IMR-90 (cell line): ENCODE measurements at regions not wholly inside any gene's neighbourhood (a gene's known extent, or its start where the extent isn't known, plus 50 kb on each side); places are given as distances from the start of the nearest gene placed in this dataset.

Source experiments
- ATAC-seq: fragments of 200-7000 bp; cut with Tn5 transposase; 2 replicates; pipeline ENCODE4 v1.9.1; 2020; ENCODE audit warnings: low read depth, mild to moderate bottlenecking, moderate library complexity
- BruUV-seq: library from RNA; stranded (reverse); fragments of 400-500 nt; replicated peaks from 2 replicates; lab custom pipeline; 2021; lab: Mats Ljungman, UMichigan
- CTCF ChIA-PET: fragments of 300-600 bp; formaldehyde crosslinking; extraction: SDS; loops from one replicate; lab custom pipeline; 2021; ENCODE audit warnings: antibody characterized with exemption; lab: Yijun Ruan, JAX
- POLR2A ChIA-PET: fragments of 300-600 bp; sonication (Branson Sonifier 250); formaldehyde crosslinking; loops from one replicate; lab custom pipeline; 2022; ENCODE audit warnings: antibody characterized with exemption; ENCODE audit not compliant: unreplicated experiment; lab: Charles Lee
- DNase-seq: peaks from one replicate; pipeline ENCODE4 v3.0.0; 2013
- H2AFZ ChIP-seq: replicated peaks from 2 replicates; pipeline ENCODE3; 2013; ENCODE audit warnings: low read length, mild to moderate bottlenecking; ENCODE audit not compliant: poor library complexity
- H2AK5ac ChIP-seq: 2 replicates; pipeline ENCODE4 v1.6.1; 2013; ENCODE audit warnings: low read depth, low read length, inconsistent platforms
- H2AK9ac ChIP-seq: replicated peaks from 2 replicates; pipeline ENCODE3; 2013; ENCODE audit warnings: mild to moderate bottlenecking, low read depth, low read length, moderate library complexity; ENCODE audit not compliant: poor library complexity
- H2BK120ac ChIP-seq: 2 replicates; pipeline ENCODE4 v1.6.1; 2013; ENCODE audit warnings: low read depth, low read length, inconsistent platforms
- H2BK15ac ChIP-seq: 3 replicates; pipeline ENCODE4 v1.6.1; 2013; ENCODE audit warnings: low read depth, low read length, inconsistent platforms
- H2BK20ac ChIP-seq: 2 replicates; pipeline ENCODE4 v1.6.1; 2013; ENCODE audit warnings: low read depth, mild to moderate bottlenecking, inconsistent platforms, low read length, moderate library complexity
- H2BK5ac ChIP-seq: 2 replicates; pipeline ENCODE4 v1.6.1; 2013; ENCODE audit warnings: mild to moderate bottlenecking, low read depth, low read length, inconsistent platforms; ENCODE audit not compliant: poor library complexity, severe bottlenecking
- H3K14ac ChIP-seq: replicated peaks from 2 replicates; pipeline ENCODE4 v1.6.1; 2013; ENCODE audit warnings: low read depth, low read length, inconsistent platforms
- H3K18ac ChIP-seq: 2 replicates; pipeline ENCODE4 v1.6.1; 2013; ENCODE audit warnings: low read depth, low read length, control low read depth
- H3K23ac ChIP-seq: 2 replicates; pipeline ENCODE4 v1.6.1; 2013; ENCODE audit warnings: low read depth, low read length, inconsistent platforms
- H3K27ac ChIP-seq: 2 replicates; pipeline ENCODE4 v1.5.1; 2013; ENCODE audit warnings: mild to moderate bottlenecking, control low read depth, low read length; ENCODE audit not compliant: insufficient read depth
- H3K27me3 ChIP-seq: 2 replicates; pipeline ENCODE4 v1.6.1; 2013; ENCODE audit warnings: low read length; ENCODE audit not compliant: control insufficient read depth, insufficient read depth
- H3K36me3 ChIP-seq: 2 replicates; pipeline ENCODE4 v1.6.1; 2013; ENCODE audit warnings: low read length, mixed read lengths; ENCODE audit not compliant: control insufficient read depth, insufficient read depth
- H3K4ac ChIP-seq: 2 replicates; pipeline ENCODE4 v1.6.1; 2013; ENCODE audit warnings: low read depth, low read length, inconsistent platforms
- H3K4me1 ChIP-seq: 2 replicates; pipeline ENCODE4 v1.6.1; 2013; ENCODE audit warnings: low read length, mixed read lengths; ENCODE audit not compliant: control insufficient read depth, insufficient read depth
- H3K4me2 ChIP-seq: 2 replicates; pipeline ENCODE4 v1.6.1; 2013; ENCODE audit warnings: low read depth, mild to moderate bottlenecking, control low read depth, low read length, moderate library complexity
- H3K4me3 ChIP-seq: 2 replicates; pipeline ENCODE4 v1.5.1; 2013; ENCODE audit warnings: low read depth, mild to moderate bottlenecking, control low read depth, low read length, moderate library complexity; ENCODE audit not compliant: insufficient read depth
- H3K56ac ChIP-seq: 2 replicates; pipeline ENCODE4 v1.6.1; 2013; ENCODE audit warnings: low read length, inconsistent platforms; ENCODE audit not compliant: insufficient read depth; ENCODE audit errors: extremely low read depth
- H3K79me1 ChIP-seq, 2 experiments: 2 replicates each; pipeline ENCODE4 v1.6.1; 2013; ENCODE audit warnings: low read length in 2 of 2, inconsistent platforms in 1 of 2, low read depth in 1 of 2
- H3K9ac ChIP-seq: 2 replicates; pipeline ENCODE4 v1.6.1; 2013; ENCODE audit warnings: low read depth, low read length, control low read depth
- H3K9me1 ChIP-seq: 2 replicates; pipeline ENCODE4 v1.6.1; 2013; ENCODE audit warnings: low read length, inconsistent platforms; ENCODE audit not compliant: insufficient read depth
- H3K9me3 ChIP-seq: 2 replicates; pipeline ENCODE4 v1.6.1; 2013; ENCODE audit warnings: low read length; ENCODE audit not compliant: control insufficient read depth, insufficient read depth
- H4K20me1 ChIP-seq: 2 replicates; pipeline ENCODE4 v1.6.1; 2013; ENCODE audit warnings: low read length, inconsistent platforms; ENCODE audit not compliant: insufficient read depth
- H4K5ac ChIP-seq: 2 replicates; pipeline ENCODE4 v1.6.1; 2013; ENCODE audit warnings: mild to moderate bottlenecking, low read depth, low read length, control low read depth
- H4K8ac ChIP-seq, 2 experiments: 2 replicates each; pipeline ENCODE4 v1.6.1; 2013; ENCODE audit warnings: low read depth in 2 of 2, low read length in 2 of 2, control low read depth in 1 of 2, inconsistent platforms in 1 of 2
- H4K91ac ChIP-seq: 2 replicates; pipeline ENCODE4 v1.6.1; 2013; ENCODE audit warnings: low read depth, low read length, inconsistent platforms; ENCODE audit not compliant: insufficient read depth
- CEBPB ChIP-seq: IDR thresholded peaks from 2 replicates; pipeline ENCODE4 v1.6.1; 2012; ENCODE audit warnings: low read depth, low read length, improper control_type of control experiment
- CTCF ChIP-seq: conservative IDR thresholded peaks from 2 replicates; pipeline ENCODE4 v1.5.1; 2012; ENCODE audit warnings: mild to moderate bottlenecking, low read depth, low read length, improper control_type of control experiment
- MAFK ChIP-seq: IDR thresholded peaks from 2 replicates; pipeline ENCODE4 v1.6.1; 2012; ENCODE audit warnings: low read depth, low read length, improper control_type of control experiment
- MAZ ChIP-seq: IDR thresholded peaks from 2 replicates; pipeline ENCODE4 v1.6.1; 2012; ENCODE audit warnings: low read depth, mild to moderate bottlenecking, low read length, improper control_type of control experiment, moderate library complexity, borderline replicate concordance
- RCOR1 ChIP-seq: IDR thresholded peaks from 2 replicates; pipeline ENCODE4 v1.6.1; 2012; ENCODE audit warnings: mild to moderate bottlenecking, low read length, improper control_type of control experiment; ENCODE audit not compliant: insufficient replicate concordance
- RFX5 ChIP-seq: IDR thresholded peaks from 2 replicates; pipeline ENCODE4 v1.8.0; 2012; ENCODE audit warnings: low read depth, mild to moderate bottlenecking, low read length, moderate library complexity
- WGBS, 2 experiments: methylation state at CpG; one replicate each; pipeline versions ENCODE4 v1.1.5 to v1.1.7; 2013; ENCODE audit warnings: missing lambda C conversion rate in 2 of 2; ENCODE audit not compliant: insufficient read length in 1 of 2; ENCODE audit errors: extremely low coverage in 2 of 2; 5-methylcytosine and 5-hydroxymethylcytosine counted together
- dilution Hi-C: fragments of 300-500 bp; cut with HindIII; formaldehyde crosslinking; loops from one replicate; pipeline ENCODE4 v1.14.3; 2018; ENCODE audit warnings: low sequenced_read_pairs; ENCODE audit not compliant: unreplicated experiment
- in situ Hi-C: fragments of 300-500 bp; cut with MboI; formaldehyde crosslinking; loops from 3 replicates; pipeline ENCODE4 v1.14.3; 2019; ENCODE audit warnings: low sequenced_read_pairs, inconsistent platforms, mixed read lengths
- intact Hi-C: fragments of 100-400 bp; cut with micrococcal nuclease; formaldehyde crosslinking; loops from 2 replicates; pipeline ENCODE4 v1.10.0; 2022

- Histone ChIP-seq H3K18ac (no peak overlapping the region), H2BK5ac (no peak overlapping the region), H3K56ac (no peak overlapping the region), H3K4me2 (no peak overlapping the region), H3K27me3 (peaks cover 5% of the 10 kb centered on the region; the same call in 1 of the 2 replicates), H3K9ac (no peak overlapping the region), H3K9me3 (no peaks in the 10 kb centered on the region), H2BK20ac (no peak overlapping the region), H4K8ac (no peak overlapping the region), H3K27ac (no peak overlapping the region), H4K5ac (no peak overlapping the region), H3K23ac (no peak overlapping the region), H3K4ac (no peak overlapping the region), H3K4me3 (no peak overlapping the region), H3K79me1 (no peaks in the 10 kb centered on the region), H2AK9ac (no peak overlapping the region), H2AFZ (no peak overlapping the region), H3K4me1 (no peaks in the 10 kb centered on the region), H2AK5ac (no peak overlapping the region), H3K14ac (no peak overlapping the region), H4K20me1 (no peaks in the 10 kb centered on the region), H2BK15ac (no peak overlapping the region), H4K91ac (no peak overlapping the region), H2BK120ac (no peak overlapping the region), H3K9me1 (no peaks in the 10 kb centered on the region), H3K36me3 (no peaks in the 10 kb centered on the region)
- BruUV-seq, result no TSS peak
- ChIA-PET CTCF (interaction anchor here (1.1 kb wide), 1 partner anchor 11 kb away, joined by 6 read pairs; no protein-coding TSS in a partner anchor), POLR2A (no interaction called here)
- dilution Hi-C loops, result no loop called here
- TF ChIP-seq RFX5 (no peak), MAFK (no peak), CTCF (no peak), RCOR1 (no peak), MAZ (no peak), CEBPB (no peak)
- ATAC-seq (no peak), DNase-seq (no peak)
- WGBS, 2 experiments, result no CpG with 5 or more reads among the region's 2 CpGs
- in situ Hi-C loops, result no loop called here
- intact Hi-C loops, result loop anchor here (10.0 kb wide), 1 partner anchor 227 kb away; no protein-coding TSS in a partner anchor
Observed at GRCh38 chr11:109707411-109707810, 285.4 kb downstream of the C11orf87 start.
